ENCODE measurements at regions not wholly inside any gene's neighbourhood (a gene's known extent, or its start where the extent isn't known, plus 50 kb on each side); places are given as distances from the start of the nearest gene placed in this dataset.

GRCh38 chr1:13964768-13965167 lies 264.8 kb downstream of the PRDM2 start:
- TF ChIP-seq, protein P1, sequence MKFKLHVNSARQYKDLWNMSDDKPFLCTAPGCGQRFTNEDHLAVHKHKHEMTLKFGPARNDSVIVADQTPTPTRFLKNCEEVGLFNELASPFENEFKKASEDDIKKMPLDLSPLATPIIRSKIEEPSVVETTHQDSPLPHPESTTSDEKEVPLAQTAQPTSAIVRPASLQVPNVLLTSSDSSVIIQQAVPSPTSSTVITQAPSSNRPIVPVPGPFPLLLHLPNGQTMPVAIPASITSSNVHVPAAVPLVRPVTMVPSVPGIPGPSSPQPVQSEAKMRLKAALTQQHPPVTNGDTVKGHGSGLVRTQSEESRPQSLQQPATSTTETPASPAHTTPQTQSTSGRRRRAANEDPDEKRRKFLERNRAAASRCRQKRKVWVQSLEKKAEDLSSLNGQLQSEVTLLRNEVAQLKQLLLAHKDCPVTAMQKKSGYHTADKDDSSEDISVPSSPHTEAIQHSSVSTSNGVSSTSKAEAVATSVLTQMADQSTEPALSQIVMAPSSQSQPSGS (CRISPR knock-in tag; IDR thresholded peaks at IDR 0.05): no peak
- TF ChIP-seq NFIC (IDR thresholded peaks at IDR 0.05; ENCODE audit: low read length): no peak
- no peak for TF ChIP-seq ZNF335 (CRISPR knock-in tag; IDR thresholded peaks at IDR 0.05)
- no peak for TF ChIP-seq ZNF24 (IDR thresholded peaks at IDR 0.05)
- no peak for TF ChIP-seq POLR2A (IDR thresholded peaks at IDR 0.05; ENCODE audit: insufficient read depth in 1 of 2, low read depth in 2 of 2, low read length in 2 of 2)
- no peak for TF ChIP-seq BHLHE40 (IDR thresholded peaks at IDR 0.05; ENCODE audit: low read length)
- TF ChIP-seq CTCF (CRISPR knock-in tag; IDR thresholded peaks at IDR 0.05): no peak
- no peak for TF ChIP-seq ELF1 (CRISPR knock-in tag; IDR thresholded peaks at IDR 0.05)
- no peak for TF ChIP-seq CHCHD3 (CRISPR knock-in tag; IDR thresholded peaks at IDR 0.05)
- TF ChIP-seq ZNF768 (CRISPR knock-in tag; IDR thresholded peaks at IDR 0.05): no peak
- TF ChIP-seq, protein P2, sequence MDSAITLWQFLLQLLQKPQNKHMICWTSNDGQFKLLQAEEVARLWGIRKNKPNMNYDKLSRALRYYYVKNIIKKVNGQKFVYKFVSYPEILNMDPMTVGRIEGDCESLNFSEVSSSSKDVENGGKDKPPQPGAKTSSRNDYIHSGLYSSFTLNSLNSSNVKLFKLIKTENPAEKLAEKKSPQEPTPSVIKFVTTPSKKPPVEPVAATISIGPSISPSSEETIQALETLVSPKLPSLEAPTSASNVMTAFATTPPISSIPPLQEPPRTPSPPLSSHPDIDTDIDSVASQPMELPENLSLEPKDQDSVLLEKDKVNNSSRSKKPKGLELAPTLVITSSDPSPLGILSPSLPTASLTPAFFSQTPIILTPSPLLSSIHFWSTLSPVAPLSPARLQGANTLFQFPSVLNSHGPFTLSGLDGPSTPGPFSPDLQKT (CRISPR knock-in tag; IDR thresholded peaks at IDR 0.05; ENCODE audit: borderline replicate concordance): no peak
- TF ChIP-seq ZC3H13 (CRISPR knock-in tag; IDR thresholded peaks at IDR 0.05): no peak
- no peak for TF ChIP-seq MXI1 (IDR thresholded peaks at IDR 0.05; ENCODE audit: borderline replicate concordance, low read depth, low read length)
- no peak for TF ChIP-seq PRDM10 (CRISPR knock-in tag; IDR thresholded peaks at IDR 0.05; ENCODE audit: low read depth)
